GM18526 (cell line): ENCODE measurements at regions not wholly inside any gene's neighbourhood (a gene's known extent, or its start where the extent isn't known, plus 50 kb on each side); places are given as distances from the start of the nearest gene placed in this dataset.

Experiments used
- POLR2A ChIP-seq: IDR thresholded peaks from 3 replicates; pipeline ENCODE4 v1.6.1; 2011; ENCODE audit not compliant: insufficient read length; ENCODE audit errors: extremely low read depth

DNA sequence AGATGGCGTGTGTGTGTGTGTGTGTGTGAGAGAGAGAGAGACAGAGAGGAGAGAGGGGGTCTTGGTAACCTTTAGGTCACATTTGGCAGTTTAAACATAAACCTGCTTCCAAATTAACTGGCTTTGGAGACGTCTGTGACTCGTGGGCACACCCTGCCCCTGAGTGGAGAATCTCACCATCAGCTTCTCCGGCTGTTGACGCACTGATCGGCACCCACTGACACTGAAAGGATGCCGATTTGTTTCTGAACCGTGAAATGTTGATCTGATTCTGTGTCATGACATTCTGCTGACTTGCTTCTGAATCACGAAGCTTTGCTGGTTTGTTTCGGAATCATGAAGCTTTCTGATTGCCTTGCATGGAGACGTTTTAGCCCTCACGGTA is 114.7 kb downstream of the RTP5 start:
- TF ChIP-seq POLR2A = no peak

DNA sequence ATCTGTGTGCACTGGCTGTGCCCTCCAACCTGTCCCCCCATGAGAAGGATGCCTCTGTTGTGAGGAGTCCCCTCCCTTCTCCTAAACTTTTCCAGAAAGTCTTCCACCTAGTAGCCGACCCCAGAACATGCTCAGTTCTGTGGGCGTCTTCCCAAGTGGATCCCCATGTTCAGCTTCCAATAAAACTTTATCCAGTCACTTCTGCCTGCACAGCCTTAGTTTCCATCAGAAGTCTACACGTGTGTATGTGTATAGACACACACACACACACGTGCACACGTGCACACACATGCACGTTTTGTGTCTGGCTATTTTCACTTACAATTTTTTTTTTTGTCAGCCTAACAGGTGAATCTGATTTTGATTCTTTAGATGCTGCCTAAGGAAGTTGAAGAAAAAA is 115.1 kb downstream of the RTP5 start:
- TF ChIP-seq POLR2A = no peak

DNA sequence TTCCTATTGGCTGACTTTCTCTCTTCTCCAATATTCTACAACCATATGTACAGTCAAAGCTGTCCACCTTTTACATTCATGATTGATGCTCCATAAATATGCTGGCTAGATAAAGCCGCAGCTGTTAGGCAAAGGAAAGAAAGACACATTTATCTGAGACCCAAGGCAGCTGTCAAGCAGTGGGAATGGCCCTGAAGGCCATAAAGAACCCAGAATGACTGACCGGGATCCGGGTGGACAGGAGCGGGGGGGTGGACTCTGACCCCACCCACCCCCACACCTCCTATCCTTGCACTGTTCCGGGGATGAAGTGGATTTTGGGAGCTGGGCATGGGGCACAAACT is 116.4 kb downstream of the RTP5 start:
- TF ChIP-seq POLR2A = no peak

DNA sequence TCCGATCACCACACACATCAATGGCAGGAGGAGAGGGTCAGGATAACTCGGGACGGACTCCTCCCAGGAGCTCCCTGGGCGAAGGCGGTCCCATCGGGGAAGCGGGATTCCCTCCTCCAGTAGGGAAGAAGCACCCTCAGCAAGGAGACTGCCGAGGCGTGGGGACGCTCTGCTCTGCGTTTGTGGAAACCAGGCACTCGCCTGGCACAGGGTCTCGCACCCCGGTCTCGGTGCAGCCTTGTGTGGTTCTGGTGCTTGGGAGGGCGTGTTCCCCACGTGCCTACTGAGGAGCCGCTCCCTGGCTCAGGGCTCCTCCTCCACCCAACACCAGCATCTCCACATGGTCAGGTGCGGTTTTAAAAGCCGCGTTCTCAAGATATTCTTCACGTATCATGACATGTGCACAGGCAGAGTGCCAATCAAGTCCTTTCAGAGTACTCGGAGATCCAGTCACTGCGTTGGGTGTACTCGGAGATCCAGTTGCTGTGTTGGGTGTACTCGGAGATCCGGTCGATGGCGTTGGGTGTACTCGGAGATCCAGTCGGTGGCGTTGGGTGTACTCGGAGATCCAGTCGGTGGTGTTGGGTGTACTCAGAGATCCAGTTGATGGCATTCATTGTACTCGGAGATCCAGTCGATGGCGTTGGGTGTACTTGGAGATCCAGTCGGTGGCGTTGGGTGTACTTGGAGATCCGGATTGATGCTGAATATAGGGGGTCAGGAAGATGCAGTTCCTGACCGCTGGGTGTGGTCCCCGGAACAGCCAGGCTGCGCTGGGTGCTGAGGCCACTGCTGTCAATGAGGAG is 117.5 kb downstream of the RTP5 start:
- TF ChIP-seq POLR2A = no peak

DNA sequence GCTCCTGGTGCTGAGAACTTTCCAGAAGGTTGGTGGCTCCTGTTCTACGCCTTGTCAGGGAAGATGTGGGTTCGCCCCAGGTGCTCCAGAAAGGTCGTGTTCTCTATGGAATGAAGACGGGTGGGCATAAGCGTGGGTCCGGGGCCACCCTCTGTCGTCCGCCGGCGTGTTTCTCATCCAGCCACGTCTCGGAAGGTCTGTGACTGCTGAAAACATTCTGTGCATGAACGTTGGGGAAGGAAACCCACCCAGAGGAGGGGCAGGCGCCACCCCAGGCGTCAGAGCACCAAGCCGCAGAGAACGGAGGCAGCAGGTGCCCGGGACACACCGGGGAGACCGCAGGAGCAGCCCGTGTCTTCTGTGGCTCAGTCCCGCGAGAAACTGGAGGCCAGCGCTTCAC is 118.2 kb downstream of the RTP5 start:
- no peak for TF ChIP-seq POLR2A

DNA sequence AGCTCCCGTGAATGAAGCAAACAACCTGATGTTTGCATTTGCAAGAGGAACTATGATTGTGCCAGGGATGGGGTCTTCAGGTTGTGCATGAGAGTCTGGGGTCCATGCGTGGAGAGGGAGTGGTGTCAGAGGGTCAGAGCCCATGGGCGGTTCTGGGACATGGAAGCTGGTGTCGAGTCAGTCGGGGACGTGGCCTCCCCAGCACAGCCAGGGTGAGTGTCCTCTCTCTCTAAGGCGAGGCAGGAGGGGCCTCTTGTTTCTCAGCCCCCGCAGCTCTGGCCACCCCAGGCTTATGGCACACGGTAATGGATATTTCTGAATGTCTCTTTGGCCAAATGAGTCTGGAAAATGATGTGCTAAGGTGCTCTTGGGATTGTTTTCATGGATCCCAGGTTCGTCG is 118.6 kb downstream of the RTP5 start:
- TF ChIP-seq POLR2A = no peak

DNA sequence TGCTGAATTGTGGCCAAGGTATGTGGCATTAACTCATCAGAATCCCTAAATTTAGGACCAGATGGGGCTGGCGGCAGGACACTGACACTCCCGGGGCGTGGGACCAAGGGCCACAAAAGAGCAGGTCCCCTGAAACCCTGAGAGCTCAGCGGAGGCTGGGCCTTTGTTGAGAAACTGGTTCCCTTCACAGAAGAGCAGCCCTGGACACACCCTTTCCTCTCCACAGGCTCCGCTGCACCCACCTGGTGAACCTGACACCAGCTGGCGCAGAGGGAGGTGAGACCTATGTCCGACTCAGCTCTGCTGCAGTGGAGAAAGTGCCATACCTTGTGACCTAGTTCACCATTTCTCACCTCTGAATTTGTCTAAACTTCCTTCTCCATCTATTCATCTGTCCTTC is 119.5 kb downstream of the RTP5 start:
- no peak for TF ChIP-seq POLR2A

DNA sequence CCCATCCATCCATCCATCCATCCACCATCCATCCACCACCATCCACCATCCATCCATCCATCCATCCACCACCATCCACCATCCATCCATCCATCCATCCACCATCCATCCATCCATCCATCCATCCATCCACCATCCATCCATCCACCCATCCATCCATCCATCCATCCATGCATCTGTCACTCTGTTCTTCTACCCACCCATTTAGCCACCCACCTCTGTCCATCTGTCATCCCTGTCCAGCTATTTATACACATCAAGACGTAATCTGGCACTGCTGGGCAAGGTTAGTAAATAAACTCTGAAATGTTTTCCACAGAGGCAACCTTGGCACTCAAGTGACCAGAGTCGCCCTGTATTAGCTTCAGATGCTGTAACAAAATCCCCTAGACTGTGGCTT is 120.9 kb downstream of the RTP5 start:
- no peak for TF ChIP-seq POLR2A

DNA sequence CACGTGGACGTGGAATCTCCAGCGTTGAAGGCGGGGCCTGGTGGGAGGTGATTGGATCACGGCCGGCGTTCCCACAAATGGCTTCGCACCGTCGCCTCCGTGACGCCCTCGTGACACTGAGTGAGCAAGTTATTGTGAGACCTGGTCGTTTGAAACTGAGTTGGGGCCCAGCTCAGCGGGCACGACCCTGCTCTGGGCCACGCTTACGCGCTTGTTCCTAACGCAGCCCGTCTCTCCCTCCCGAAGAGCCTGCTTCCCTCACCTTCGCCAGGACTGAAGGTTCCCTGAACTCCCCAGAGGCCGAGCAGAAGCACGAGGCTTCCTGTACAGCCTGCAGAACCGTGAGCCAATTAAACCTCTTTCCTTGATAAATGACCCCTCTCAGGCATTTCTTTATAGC is 121.8 kb downstream of the RTP5 start:
- TF ChIP-seq POLR2A = no peak

DNA sequence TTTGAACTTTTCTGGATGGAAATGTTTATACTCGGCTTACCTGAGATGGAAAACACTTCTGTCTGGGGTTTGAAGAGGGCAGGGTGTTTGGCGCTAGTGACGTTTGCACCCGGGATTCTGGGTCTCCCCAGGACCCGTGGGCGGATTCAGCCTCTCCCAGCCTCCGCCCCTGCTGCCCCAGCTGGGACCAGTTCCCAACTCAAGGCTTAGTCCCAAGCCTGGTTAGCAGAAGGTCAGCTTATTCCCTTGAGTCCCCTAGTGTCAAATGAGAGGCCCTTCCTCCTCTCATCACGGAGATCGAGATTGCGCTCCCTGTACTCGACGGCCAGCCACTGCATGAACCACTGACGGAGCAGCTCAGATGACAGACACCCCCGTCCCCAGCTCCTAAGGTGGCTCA is 123.2 kb downstream of the RTP5 start:
- TF ChIP-seq POLR2A = no peak

DNA sequence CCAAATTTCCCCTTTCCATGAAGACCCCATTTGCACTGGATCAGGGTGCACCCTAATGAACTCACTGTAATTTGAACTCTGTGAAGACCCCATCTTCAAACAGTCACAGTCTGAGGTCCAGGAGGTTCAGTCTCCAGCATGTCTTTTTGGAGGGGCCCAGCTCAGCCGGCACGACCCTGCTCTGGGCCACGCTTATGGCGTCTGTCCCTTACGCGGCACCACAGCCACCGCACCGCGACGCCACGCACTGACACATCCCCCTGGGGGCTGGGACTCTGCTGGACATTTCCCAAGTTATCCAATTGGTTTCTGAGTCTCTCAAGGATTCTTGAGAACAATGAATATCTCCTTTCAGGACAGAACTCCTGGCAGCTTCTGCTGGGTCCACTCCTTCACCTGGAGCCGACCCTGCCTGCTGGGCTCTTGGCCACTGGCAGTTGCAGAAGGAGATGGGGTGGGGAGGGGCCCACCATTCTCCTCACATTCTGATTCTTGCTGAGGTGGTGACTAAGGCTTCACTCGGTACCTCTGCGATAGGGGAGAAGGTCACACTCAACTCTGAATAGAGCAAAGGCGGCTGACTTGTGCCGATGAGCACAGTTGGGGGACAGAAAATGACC is 124.0 kb downstream of the RTP5 start:
- TF ChIP-seq POLR2A = no peak

DNA sequence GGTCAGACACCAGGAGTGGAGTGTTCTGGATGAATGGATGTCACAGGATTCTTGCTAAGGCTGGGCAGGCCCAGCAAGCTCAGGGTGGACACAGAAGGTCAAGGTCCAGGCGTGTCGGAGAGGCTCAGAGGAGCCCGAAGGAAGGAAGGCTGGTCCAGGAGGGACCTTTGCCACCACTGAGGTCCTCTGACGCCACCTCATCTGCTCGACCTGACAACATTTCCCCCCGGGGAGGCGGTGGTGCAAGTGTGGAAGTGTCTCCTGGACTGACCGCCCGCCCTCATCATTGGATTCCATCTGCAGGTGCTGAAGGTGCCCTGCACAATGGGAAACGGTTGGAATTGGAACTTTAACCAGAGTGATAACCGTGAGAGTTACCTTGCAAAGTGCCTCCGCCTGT is 124.6 kb downstream of the RTP5 start:
- TF ChIP-seq POLR2A = no peak

DNA sequence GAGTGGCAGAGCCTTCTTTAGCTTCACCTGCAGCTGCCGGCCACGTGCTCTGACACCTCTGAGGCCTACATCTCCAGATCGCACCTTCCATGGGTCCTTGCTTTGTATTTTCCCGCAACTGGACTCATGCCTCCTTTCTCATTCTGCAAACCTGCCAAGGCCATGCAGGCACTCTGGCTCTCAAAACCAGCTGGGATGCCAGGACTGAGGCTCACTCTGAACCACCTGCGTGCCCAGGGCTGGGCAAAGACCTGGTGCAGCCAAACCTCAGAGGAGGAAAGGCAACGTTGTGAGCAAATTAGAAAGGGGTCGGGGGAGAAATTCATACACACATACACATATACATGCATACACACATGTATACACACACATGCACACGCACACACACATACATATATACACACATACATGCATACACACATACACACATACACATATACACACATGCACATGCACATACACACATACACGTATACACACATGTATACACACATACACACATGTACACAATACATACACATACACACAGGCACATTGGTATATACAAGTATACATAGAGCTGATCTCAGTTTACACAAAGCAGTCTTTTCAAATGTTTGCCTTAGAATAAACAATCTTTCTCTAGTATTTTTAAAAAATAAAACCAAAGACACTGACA is 125.2 kb downstream of the RTP5 start:
- no peak for TF ChIP-seq POLR2A

DNA sequence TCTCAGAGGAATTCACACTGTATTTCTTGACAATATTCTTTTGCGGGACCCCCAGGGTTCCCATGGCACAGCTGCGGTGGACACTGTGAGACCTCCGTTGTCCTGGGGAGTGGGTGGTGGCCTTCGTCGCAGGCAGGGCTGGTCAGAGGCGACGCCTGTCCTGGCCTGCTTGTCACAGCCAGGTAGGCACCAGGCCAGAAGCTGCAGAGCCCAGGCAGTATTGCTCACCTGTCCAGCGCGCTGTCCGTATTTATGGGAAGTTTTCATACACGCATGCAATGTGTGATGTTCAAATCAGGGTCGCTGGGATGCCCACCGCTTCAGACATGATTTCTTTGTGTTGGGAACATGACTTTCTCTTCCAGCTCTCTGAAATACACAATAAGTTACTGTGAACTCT is 126.6 kb downstream of the RTP5 start:
- TF ChIP-seq POLR2A = no peak

DNA sequence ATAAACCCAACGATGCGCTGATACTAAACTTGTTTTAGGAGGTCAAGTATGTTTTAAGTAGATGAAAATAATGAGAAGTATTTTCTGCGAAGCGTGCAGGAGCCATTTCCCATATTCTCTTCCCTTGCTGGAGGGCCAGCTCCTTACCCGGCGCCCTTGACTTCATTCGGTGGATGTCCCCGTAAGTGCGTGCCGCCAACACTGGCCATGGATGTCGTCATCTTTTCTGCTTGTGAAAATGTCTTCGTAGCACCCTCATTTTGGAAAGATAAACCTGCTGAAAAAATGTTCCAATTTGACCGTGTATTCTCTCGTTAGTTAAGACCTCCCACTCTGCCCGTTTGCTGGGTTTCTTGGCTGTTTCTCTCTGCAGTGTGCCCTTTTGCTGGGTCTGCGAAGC is 127.5 kb downstream of the RTP5 start:
- TF ChIP-seq POLR2A = no peak

DNA sequence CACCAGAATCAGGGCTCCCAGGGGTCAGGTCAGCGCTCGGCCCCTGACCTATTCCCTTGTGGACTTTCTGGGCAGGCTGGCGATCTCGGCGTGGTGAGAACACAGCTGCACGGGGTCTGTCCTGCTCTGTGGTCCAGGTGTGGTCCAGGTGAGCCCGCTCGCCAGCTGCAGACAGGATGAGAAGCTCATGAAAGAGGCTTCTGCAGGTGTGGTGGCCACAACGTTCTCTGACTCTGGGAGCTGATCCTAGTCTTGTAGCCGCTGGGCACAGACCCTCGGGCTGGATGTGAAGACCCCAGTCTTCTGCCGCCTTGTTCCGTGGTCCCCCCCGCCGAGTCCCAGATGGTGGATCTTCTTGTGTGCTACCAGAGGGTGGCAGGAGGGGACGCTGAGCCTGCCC is 129.7 kb downstream of the RTP5 start:
- no peak for TF ChIP-seq POLR2A
